ENCODE measurements at regions not wholly inside any gene's neighbourhood (a gene's known extent, or its start where the extent isn't known, plus 50 kb on each side); places are given as distances from the start of the nearest gene placed in this dataset.

- intact Hi-C loops (cut with micrococcal nuclease): no loop called here
- peaks cover 14% of the 10 kb centered on the region for H3K4me1 ChIP-seq (ENCODE audit: control insufficient read depth, insufficient read depth, low read length)
Measured at GRCh38 chr17:73735245-73735644, 91.0 kb upstream of the SDK2 start.

GRCh38 chr17:73738751-73739575 is 94.7 kb upstream of the SDK2 start:
- Histone ChIP-seq H3K27ac (ENCODE audit: low read length) (no peak overlapping the region), H3K9me3 (ENCODE audit: control insufficient read depth, insufficient read depth, low read length) (no peaks in the 10 kb centered on the region)

More at GRCh38 chr17:73735245-73735644, 91.0 kb upstream of the SDK2 start:
- no peak for ATAC-seq
- Mint-ChIP-seq H3K36me3 (peaks cover 11% of the 10 kb centered on the region), H3K4me3 (no peak overlapping the region), H3K4me1 (peaks cover 0 to 13% of the 10 kb centered on the region in 2 donors), H3K27me3 (ENCODE audit: low read depth in 2 of 2) (peaks cover 42 to 51% of the 10 kb centered on the region in 2 donors), H3K9me3 (peaks cover 3 to 7% of the 10 kb centered on the region in 2 donors), H3K27ac (no peak overlapping the region)
- H3K27ac ChIP-seq (ENCODE audit: low read length): no peak overlapping the region
- H3K27me3 ChIP-seq (ENCODE audit: control insufficient read depth, insufficient read depth, low read length): peaks cover 8% of the 10 kb centered on the region
- TF ChIP-seq CTCF (IDR thresholded peaks at IDR 0.05): no peak
- no peak for DNase-seq
- H3K4me3 ChIP-seq (ENCODE audit: low read length): no peak overlapping the region
- H3K36me3 ChIP-seq (ENCODE audit: control insufficient read depth, insufficient read depth, low read length): no peaks in the 10 kb centered on the region
- 87% methylated on average over 6 of the region's 6 CpGs for WGBS (ENCODE audit: insufficient coverage)
- H3K9me3 ChIP-seq (ENCODE audit: control insufficient read depth, insufficient read depth, low read length): peaks cover 8% of the 10 kb centered on the region

GRCh38 chr17:73740370-73740769 is 96.1 kb upstream of the SDK2 start:
- Histone ChIP-seq H3K9me3 (ENCODE audit: control insufficient read depth, insufficient read depth, low read length) (no peaks in the 10 kb centered on the region), H3K4me3 (ENCODE audit: low read length) (no peak overlapping the region), H3K4me1 (ENCODE audit: control insufficient read depth, insufficient read depth, low read length) (peaks cover 16% of the 10 kb centered on the region), H3K27me3 (ENCODE audit: control insufficient read depth, insufficient read depth, low read length) (no peaks in the 10 kb centered on the region), H3K27ac (ENCODE audit: low read length) (no peak overlapping the region), H3K36me3 (ENCODE audit: control insufficient read depth, insufficient read depth, low read length) (no peaks in the 10 kb centered on the region)
- H3K27me3 Mint-ChIP-seq (ENCODE audit: low read depth in 2 of 2): peaks cover under 1 to 14% of the 10 kb centered on the region in 2 donors
- peaks cover 6 to 19% of the 10 kb centered on the region in 2 donors for H3K4me1 Mint-ChIP-seq
- intact Hi-C loops (cut with micrococcal nuclease): no loop called here
- 33% methylated on average over 8 of the region's 8 CpGs for WGBS (ENCODE audit: insufficient coverage)
- no peaks in the 10 kb centered on the region for H3K36me3 Mint-ChIP-seq
- no peaks in the 10 kb centered on the region for H3K9me3 Mint-ChIP-seq
- no peak overlapping the region for H3K27ac Mint-ChIP-seq
- ATAC-seq (peak in 2 of 3 donors; percentile 43 to 49), DNase-seq (no peak)
- TF ChIP-seq CTCF (IDR thresholded peaks at IDR 0.05): no peak
- H3K4me3 Mint-ChIP-seq: no peak overlapping the region

More at GRCh38 chr17:73738751-73739575, 94.7 kb upstream of the SDK2 start:
- TF ChIP-seq CTCF (IDR thresholded peaks at IDR 0.05): no peak
- Mint-ChIP-seq H3K36me3 (no peaks in the 10 kb centered on the region), H3K27me3 (ENCODE audit: low read depth in 2 of 2) (peaks cover 15 to 19% of the 10 kb centered on the region in 2 donors), H3K4me1 (peaks cover 6 to 19% of the 10 kb centered on the region in 2 donors), H3K9me3 (no peaks in the 10 kb centered on the region), H3K4me3 (no peak overlapping the region), H3K27ac (no peak overlapping the region)
- WGBS (ENCODE audit: insufficient coverage): 86% methylated on average over 15 of the region's 16 CpGs
- Histone ChIP-seq H3K27me3 (ENCODE audit: control insufficient read depth, insufficient read depth, low read length) (no peaks in the 10 kb centered on the region), H3K36me3 (ENCODE audit: control insufficient read depth, insufficient read depth, low read length) (no peaks in the 10 kb centered on the region), H3K4me3 (ENCODE audit: low read length) (no peak overlapping the region), H3K4me1 (ENCODE audit: control insufficient read depth, insufficient read depth, low read length) (peaks cover 16% of the 10 kb centered on the region)
- intact Hi-C loops (cut with micrococcal nuclease): no loop called here
- ATAC-seq: no peak
- DNase-seq: no peak
